ENCODE measurements at regions not wholly inside any gene's neighbourhood (a gene's known extent, or its start where the extent isn't known, plus 50 kb on each side); places are given as distances from the start of the nearest gene placed in this dataset.

DNA sequence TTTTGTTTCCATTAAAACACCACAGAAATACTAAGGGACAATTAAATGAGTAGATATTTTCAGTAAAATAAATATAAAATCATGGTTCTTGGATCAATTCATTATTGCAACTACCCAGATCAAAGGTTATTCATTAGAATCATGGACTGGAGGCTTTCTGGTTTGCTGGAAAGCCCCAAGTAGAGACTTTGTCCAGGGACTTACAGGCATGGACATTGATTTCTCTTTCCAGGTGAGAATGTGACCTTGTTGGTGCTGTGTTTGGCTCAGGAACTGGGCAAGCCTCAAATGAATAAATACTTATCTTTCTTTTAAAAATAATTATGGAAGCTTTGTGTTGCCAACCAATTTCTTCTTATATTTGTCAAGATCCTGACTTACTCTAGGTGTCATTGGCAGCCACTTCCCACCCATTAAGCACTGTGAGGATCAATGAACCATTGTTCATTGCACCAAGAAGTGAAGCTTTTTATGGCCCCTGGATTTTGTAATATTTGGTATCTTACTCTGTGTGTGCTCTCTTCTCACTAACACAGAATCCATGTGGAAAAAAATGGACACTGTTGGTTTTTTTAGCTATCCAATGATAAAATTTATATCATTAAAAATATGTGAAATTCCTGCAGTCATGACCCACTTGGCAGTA lies 205.8 kb upstream of the NRXN1 start:
- H3K36me3 ChIP-seq: no peaks in the 10 kb centered on the region
- DNase-seq (no peak), ATAC-seq (no peak)
- no peak overlapping the region for H3K4me3 ChIP-seq
- peaks cover 0 to 4% of the 10 kb centered on the region in 2 donors for H3K9me3 ChIP-seq
- no peaks in the 10 kb centered on the region for H3K27me3 ChIP-seq
- H3K27ac ChIP-seq: no peak overlapping the region
- TF ChIP-seq, protein P1, sequence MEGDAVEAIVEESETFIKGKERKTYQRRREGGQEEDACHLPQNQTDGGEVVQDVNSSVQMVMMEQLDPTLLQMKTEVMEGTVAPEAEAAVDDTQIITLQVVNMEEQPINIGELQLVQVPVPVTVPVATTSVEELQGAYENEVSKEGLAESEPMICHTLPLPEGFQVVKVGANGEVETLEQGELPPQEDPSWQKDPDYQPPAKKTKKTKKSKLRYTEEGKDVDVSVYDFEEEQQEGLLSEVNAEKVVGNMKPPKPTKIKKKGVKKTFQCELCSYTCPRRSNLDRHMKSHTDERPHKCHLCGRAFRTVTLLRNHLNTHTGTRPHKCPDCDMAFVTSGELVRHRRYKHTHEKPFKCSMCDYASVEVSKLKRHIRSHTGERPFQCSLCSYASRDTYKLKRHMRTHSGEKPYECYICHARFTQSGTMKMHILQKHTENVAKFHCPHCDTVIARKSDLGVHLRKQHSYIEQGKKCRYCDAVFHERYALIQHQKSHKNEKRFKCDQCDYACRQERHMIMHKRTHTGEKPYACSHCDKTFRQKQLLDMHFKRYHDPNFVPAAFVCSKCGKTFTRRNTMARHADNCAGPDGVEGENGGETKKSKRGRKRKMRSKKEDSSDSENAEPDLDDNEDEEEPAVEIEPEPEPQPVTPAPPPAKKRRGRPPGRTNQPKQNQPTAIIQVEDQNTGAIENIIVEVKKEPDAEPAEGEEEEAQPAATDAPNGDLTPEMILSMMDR (IDR thresholded peaks at IDR 0.05): no peak
- intact Hi-C loops (cut with DNase I): no loop called here
- H3K4me1 ChIP-seq: no peaks in the 10 kb centered on the region

DNA sequence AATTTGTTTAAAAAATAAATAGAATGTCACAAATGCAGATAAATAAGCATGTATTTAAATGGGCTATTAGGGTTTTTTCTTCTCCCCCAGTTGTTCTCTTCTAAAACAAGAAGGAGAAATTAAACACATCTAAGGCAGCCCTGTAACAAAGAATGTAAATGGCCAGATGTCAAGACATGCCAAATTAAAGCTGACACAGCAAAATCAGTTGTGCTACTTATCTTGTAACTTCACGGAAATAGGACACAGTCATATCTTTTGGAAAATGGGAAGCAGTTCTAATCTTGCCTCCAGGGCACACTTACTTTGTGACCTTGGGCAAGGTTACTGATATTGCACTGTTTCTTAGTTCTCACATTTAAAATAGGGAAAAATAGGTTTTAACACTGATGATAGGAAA lies 200.1 kb upstream of the NRXN1 start:
- DNase-seq (no peak), ATAC-seq (no peak)
- H3K27me3 ChIP-seq: no peaks in the 10 kb centered on the region
- no peak overlapping the region for H3K27ac ChIP-seq
- TF ChIP-seq, protein P1 (IDR thresholded peaks at IDR 0.05): no peak
- H3K4me3 ChIP-seq: no peak overlapping the region
- intact Hi-C loops (cut with DNase I): no loop called here
- no peaks in the 10 kb centered on the region for H3K36me3 ChIP-seq
- H3K9me3 ChIP-seq: peaks cover 0 to 4% of the 10 kb centered on the region in 2 donors
- H3K4me1 ChIP-seq: no peaks in the 10 kb centered on the region

- no peak for ATAC-seq
- H3K9me3 ChIP-seq: peaks cover 0 to 4% of the 10 kb centered on the region in 2 donors
- H3K27me3 ChIP-seq: no peaks in the 10 kb centered on the region
- H3K4me3 ChIP-seq: no peak overlapping the region
- TF ChIP-seq, protein P1 (IDR thresholded peaks at IDR 0.05): no peak
- H3K27ac ChIP-seq: no peak overlapping the region
- DNase-seq: no peak
- no peaks in the 10 kb centered on the region for H3K36me3 ChIP-seq
- intact Hi-C loops (cut with DNase I): no loop called here
- H3K4me1 ChIP-seq: no peaks in the 10 kb centered on the region
Observed at GRCh38 chr2:51231071-51231470, 199.1 kb upstream of the NRXN1 start.

DNA sequence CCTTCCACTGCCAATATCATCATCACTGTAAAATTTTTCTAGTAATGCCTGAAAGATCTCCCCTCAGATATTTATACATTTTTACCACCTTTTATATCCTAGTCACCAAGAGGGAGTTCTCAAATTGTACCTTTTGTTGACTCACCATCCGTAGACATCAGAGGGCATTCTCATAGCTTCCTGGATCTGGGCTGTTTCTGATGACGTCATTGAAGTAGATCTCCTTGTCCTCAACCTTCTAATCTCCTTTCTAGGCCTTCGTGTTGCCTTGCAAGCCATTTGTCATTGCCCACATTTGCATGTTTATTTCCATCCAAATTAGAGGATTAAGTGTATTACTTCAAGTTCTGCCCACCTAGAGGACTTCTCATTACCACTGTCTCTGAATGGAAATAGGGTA lies 193.4 kb upstream of the NRXN1 start:
- ATAC-seq (no peak), DNase-seq (no peak)
- intact Hi-C loops (cut with DNase I): no loop called here
- H3K4me1 ChIP-seq: no peaks in the 10 kb centered on the region
- no peaks in the 10 kb centered on the region for H3K36me3 ChIP-seq
- no peaks in the 10 kb centered on the region for H3K27me3 ChIP-seq
- no peak overlapping the region for H3K27ac ChIP-seq
- TF ChIP-seq, protein P1 (IDR thresholded peaks at IDR 0.05): no peak
- H3K9me3 ChIP-seq: no peaks in the 10 kb centered on the region
- H3K4me3 ChIP-seq: no peak overlapping the region

DNA sequence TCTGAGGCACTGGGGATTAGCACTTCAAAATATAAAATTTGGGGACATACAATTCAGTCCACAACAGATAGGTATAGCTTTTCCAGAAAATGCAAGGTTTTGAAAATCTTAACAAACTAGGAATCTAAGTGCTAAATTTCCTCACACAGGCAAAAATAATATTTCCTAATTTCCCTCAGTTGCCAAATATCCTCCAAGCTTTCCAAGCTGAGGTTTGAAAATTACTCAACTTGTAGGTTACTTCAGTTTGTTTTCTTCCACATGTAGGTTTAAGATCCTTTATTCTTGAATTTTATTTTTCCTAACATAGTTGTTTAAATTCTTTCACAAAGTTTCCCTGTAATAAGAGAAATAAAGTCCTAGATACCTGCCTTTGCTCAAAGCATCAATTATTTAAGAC lies 192.9 kb upstream of the NRXN1 start:
- intact Hi-C loops (cut with DNase I): no loop called here
- ATAC-seq: no peak

More for the DNA sequence above, 192.9 kb upstream of the NRXN1 start:
- DNase-seq: no peak
- Histone ChIP-seq H3K27ac (no peak overlapping the region), H3K4me3 (no peak overlapping the region), H3K9me3 (peaks cover 0 to under 1% of the 10 kb centered on the region in 2 donors), H3K36me3 (no peaks in the 10 kb centered on the region), H3K4me1 (no peaks in the 10 kb centered on the region), H3K27me3 (no peaks in the 10 kb centered on the region)
- TF ChIP-seq, protein P1 (IDR thresholded peaks at IDR 0.05): no peak
